ENCODE measurements at regions not wholly inside any gene's neighbourhood (a gene's known extent, or its start where the extent isn't known, plus 50 kb on each side); places are given as distances from the start of the nearest gene placed in this dataset.
A peak's percentile ranks its signal among the peaks of the same experiment; 100 is the strongest.

- WGBS: 94% methylated on average over 3 of the region's 3 CpGs
- H3K27ac ChIP-seq: no peak overlapping the region
- TF ChIP-seq POLR2A (IDR thresholded peaks at IDR 0.05) (no peak), EP300 (IDR thresholded peaks at IDR 0.05) (no peak), CTCF (IDR thresholded peaks at IDR 0.05) (no peak), POLR2AphosphoS5 (IDR thresholded peaks at IDR 0.05) (no peak)
- H3K9me3 ChIP-seq: no peaks in the 10 kb centered on the region
- DNase-seq (ENCODE audit: low spot score in 2 of 2): no peak
- peaks cover 37% of the 10 kb centered on the region for H3K4me1 ChIP-seq
- H3K27me3 ChIP-seq: no peaks in the 10 kb centered on the region
- H3K4me3 ChIP-seq: no peak overlapping the region
- H3K36me3 ChIP-seq: no peaks in the 10 kb centered on the region
Observed at GRCh38 chr1:232380131-232380530, 249.8 kb downstream of the SIPA1L2 start.

- H3K27me3 ChIP-seq: no peaks in the 10 kb centered on the region
- TF ChIP-seq EP300 (IDR thresholded peaks at IDR 0.05): no peak
- TF ChIP-seq CTCF (IDR thresholded peaks at IDR 0.05): no peak
- TF ChIP-seq POLR2AphosphoS5 (IDR thresholded peaks at IDR 0.05): no peak
- no peak for TF ChIP-seq POLR2A (IDR thresholded peaks at IDR 0.05)
- H3K9me3 ChIP-seq: no peaks in the 10 kb centered on the region
- peaks cover 30% of the 10 kb centered on the region for H3K4me1 ChIP-seq
- H3K36me3 ChIP-seq: no peaks in the 10 kb centered on the region
- DNase-seq (ENCODE audit: low spot score in 2 of 2): no peak
- no peak overlapping the region for H3K27ac ChIP-seq
- WGBS: 79% methylated on average over 7 of the region's 7 CpGs
- no peak overlapping the region for H3K4me3 ChIP-seq
Observed at GRCh38 chr1:232379063-232379434, 250.9 kb downstream of the SIPA1L2 start.

GRCh38 chr1:232378266-232379062 lies 251.5 kb downstream of the SIPA1L2 start:
- H3K27ac ChIP-seq: peak overlapping the region; percentile 38
- no peaks in the 10 kb centered on the region for H3K36me3 ChIP-seq
- H3K9me3 ChIP-seq: no peaks in the 10 kb centered on the region
- no peak for TF ChIP-seq POLR2A (IDR thresholded peaks at IDR 0.05)
- TF ChIP-seq POLR2AphosphoS5 (IDR thresholded peaks at IDR 0.05): no peak
- WGBS: 69% methylated on average over 12 of the region's 13 CpGs
- H3K4me1 ChIP-seq: peaks cover 30% of the 10 kb centered on the region
- no peak for DNase-seq (ENCODE audit: low spot score in 2 of 2)
- H3K27me3 ChIP-seq: no peaks in the 10 kb centered on the region
- H3K4me3 ChIP-seq: no peak overlapping the region

GRCh38 chr1:232377494-232377770 lies 252.5 kb downstream of the SIPA1L2 start:
- Histone ChIP-seq H3K9me3 (no peaks in the 10 kb centered on the region), H3K4me3 (no peak overlapping the region), H3K27me3 (no peaks in the 10 kb centered on the region), H3K27ac (peak overlapping the region; percentile 38), H3K36me3 (no peaks in the 10 kb centered on the region), H3K4me1 (peaks cover 30% of the 10 kb centered on the region)
- DNase-seq (ENCODE audit: low spot score in 2 of 2): no peak
- TF ChIP-seq POLR2A (IDR thresholded peaks at IDR 0.05) (no peak), EP300 (IDR thresholded peaks at IDR 0.05) (no peak)
- WGBS: 35% methylated on average over 3 of the region's 3 CpGs

GRCh38 chr1:232376632-232377493 lies 253.1 kb downstream of the SIPA1L2 start:
- no peak for DNase-seq (ENCODE audit: low spot score in 2 of 2)
- Histone ChIP-seq H3K9me3 (no peaks in the 10 kb centered on the region), H3K4me3 (no peak overlapping the region), H3K4me1 (peaks cover 30% of the 10 kb centered on the region), H3K27ac (peak overlapping the region; percentile 38), H3K36me3 (no peaks in the 10 kb centered on the region), H3K27me3 (no peaks in the 10 kb centered on the region)
- 68% methylated on average over 13 of the region's 16 CpGs for WGBS
- no peak for TF ChIP-seq POLR2A (IDR thresholded peaks at IDR 0.05)

GRCh38 chr1:232372841-232373440 lies 257.0 kb downstream of the SIPA1L2 start:
- H3K4me1 ChIP-seq: peaks cover 17% of the 10 kb centered on the region
- H3K27ac ChIP-seq: no peak overlapping the region
- H3K9me3 ChIP-seq: no peaks in the 10 kb centered on the region
- H3K4me3 ChIP-seq: no peak overlapping the region
- 92% methylated on average over 11 of the region's 11 CpGs for WGBS
- no peaks in the 10 kb centered on the region for H3K36me3 ChIP-seq
- TF ChIP-seq POLR2AphosphoS5 (IDR thresholded peaks at IDR 0.05) (no peak), CTCF (IDR thresholded peaks at IDR 0.05) (no peak), POLR2A (IDR thresholded peaks at IDR 0.05) (no peak), EP300 (IDR thresholded peaks at IDR 0.05) (no peak)
- no peaks in the 10 kb centered on the region for H3K27me3 ChIP-seq
- DNase-seq (ENCODE audit: low spot score in 2 of 2): no peak
